Thyroid gland (tissue), 4 donors: ENCODE measurements at regions not wholly inside any gene's neighbourhood (a gene's known extent, or its start where the extent isn't known, plus 50 kb on each side); places are given as distances from the start of the nearest gene placed in this dataset.
A peak's percentile ranks its signal among the peaks of the same experiment; 100 is the strongest.

ENCODE experiments used
- DNase-seq, 2 donors: peaks; one replicate each; pipeline ENCODE4 v3.0.0-alpha.2; 2019
- H3K27ac ChIP-seq, 3 donors: fragments of 200-600 bp; sonication (generic); 1 replicate in 2 of 3; 2 replicates in 1 of 3; pipeline ENCODE4 v1.5.1; 2016 to 2019; ENCODE audit warnings: mild to moderate bottlenecking in 1 of 3, moderate library complexity in 1 of 3
- H3K27me3 ChIP-seq: fragments of 200-600 bp; sonication (generic); one replicate; pipeline ENCODE4 v1.5.1; 2019
- H3K36me3 ChIP-seq, 2 donors: fragments of 200-600 bp; sonication (generic); one replicate each; pipeline ENCODE4 v1.5.1; 2016 to 2019
- H3K4me1 ChIP-seq, 2 donors: fragments of 200-600 bp; sonication (generic); one replicate each; pipeline ENCODE4 v1.5.1; 2017 to 2019
- H3K4me3 ChIP-seq, 3 donors: fragments of 200-600 bp; sonication (generic); replicated peaks in 1 of 3; 1 replicate in 2 of 3; 2 replicates in 1 of 3; pipeline ENCODE4 v1.5.1; 2016; ENCODE audit warnings: mild to moderate bottlenecking in 1 of 3
- H3K9me3 ChIP-seq: fragments of 200-600 bp; sonication (generic); one replicate; pipeline ENCODE4 v1.5.1; 2017
- CTCF ChIP-seq, 6 experiments: fragments of 200-600 bp in 3 of 6; fragments of 450-650 bp in 3 of 6; sonication (generic) in 3 of 6; IDR thresholded peaks; one replicate each; pipeline ENCODE4 v1.5.1; 2016 to 2019; ENCODE audit warnings: antibody characterized with exemption in 6 of 6, mild to moderate bottlenecking in 2 of 6, inconsistent platforms in 1 of 6, moderate library complexity in 1 of 6
- POLR2A ChIP-seq, 2 donors: fragments of 450-650 bp; IDR thresholded peaks; one replicate each; pipeline ENCODE4 v1.6.1; 2017; ENCODE audit warnings: antibody characterized with exemption in 2 of 2, mild to moderate bottlenecking in 2 of 2, moderate library complexity in 1 of 2
- WGBS, 2 donors: methylation state at CpG; one replicate each; pipeline ENCODE4 v1.1.5; 2017; 5-methylcytosine and 5-hydroxymethylcytosine counted together
- intact Hi-C: fragments of 100-400 bp; cut with DNase I; formaldehyde crosslinking; loops from one replicate; pipeline ENCODE4 v1.15.1; 2023

- WGBS, 2 donors, result 66 to 70% methylated on average over 6 of the region's 6 CpGs
- H3K4me1 ChIP-seq, result no peaks in the 10 kb centered on the region
- TF ChIP-seq POLR2A (IDR thresholded peaks at IDR 0.05), result no peak
- no peak for TF ChIP-seq CTCF (IDR thresholded peaks at IDR 0.05)
- H3K4me3 ChIP-seq, result no peak overlapping the region
- intact Hi-C loops, result no loop called here
- H3K27me3 ChIP-seq, result no peaks in the 10 kb centered on the region
- H3K9me3 ChIP-seq, result peaks cover 4% of the 10 kb centered on the region
- no peak for DNase-seq
- H3K27ac ChIP-seq, result no peak overlapping the region
- no peaks in the 10 kb centered on the region for H3K36me3 ChIP-seq
These were observed 824.5 kb downstream of the TBC1D22A start for GRCh38 chr22:47586946-47587345.

- intact Hi-C loops, result no loop called here
- TF ChIP-seq CTCF (IDR thresholded peaks at IDR 0.05) (no peak), POLR2A (IDR thresholded peaks at IDR 0.05) (no peak)
- Histone ChIP-seq H3K27ac (no peak overlapping the region), H3K9me3 (peaks cover 4% of the 10 kb centered on the region), H3K27me3 (no peaks in the 10 kb centered on the region), H3K4me1 (no peaks in the 10 kb centered on the region), H3K36me3 (no peaks in the 10 kb centered on the region), H3K4me3 (no peak overlapping the region)
- 86 to 93% methylated on average over 3 of the region's 3 CpGs for WGBS, 2 donors
- no peak for DNase-seq
These were observed 823.6 kb downstream of the TBC1D22A start for GRCh38 chr22:47586038-47586437.

- Histone ChIP-seq H3K9me3 (peaks cover 4% of the 10 kb centered on the region), H3K4me3 (no peak overlapping the region), H3K27me3 (no peaks in the 10 kb centered on the region), H3K27ac (no peak overlapping the region), H3K4me1 (no peaks in the 10 kb centered on the region), H3K36me3 (no peaks in the 10 kb centered on the region)
- no peak for TF ChIP-seq CTCF (IDR thresholded peaks at IDR 0.05)
- no peak for TF ChIP-seq POLR2A (IDR thresholded peaks at IDR 0.05)
- WGBS, 2 donors, result 70 to 81% methylated on average over 2 of the region's 2 CpGs
- DNase-seq, result no peak
- intact Hi-C loops, result no loop called here
These were observed 821.6 kb downstream of the TBC1D22A start for GRCh38 chr22:47583959-47584562.

- intact Hi-C loops, result no loop called here
- TF ChIP-seq POLR2A (IDR thresholded peaks at IDR 0.05) (no peak), CTCF (IDR thresholded peaks at IDR 0.05) (no peak)
- 48 to 57% methylated on average over 1 of the region's 1 CpG for WGBS, 2 donors
These were observed 819.6 kb downstream of the TBC1D22A start for GRCh38 chr22:47582067-47582466.

GRCh38 chr22:47580121-47580520, 817.7 kb downstream of the TBC1D22A start:
- DNase-seq, result peak in 1 of 2 donors; percentile 8
- TF ChIP-seq CTCF (IDR thresholded peaks at IDR 0.05) (peak in 3 of 6 experiments; percentile 17 to 38 (median 38)), POLR2A (IDR thresholded peaks at IDR 0.05) (no peak)

More at GRCh38 chr22:47582067-47582466, 819.6 kb downstream of the TBC1D22A start:
- peaks cover 4% of the 10 kb centered on the region for H3K9me3 ChIP-seq
- DNase-seq, result no peak
- H3K27ac ChIP-seq, result no peak overlapping the region
- no peaks in the 10 kb centered on the region for H3K27me3 ChIP-seq
- no peaks in the 10 kb centered on the region for H3K4me1 ChIP-seq
- H3K36me3 ChIP-seq, result no peaks in the 10 kb centered on the region
- no peak overlapping the region for H3K4me3 ChIP-seq

More at GRCh38 chr22:47580121-47580520, 817.7 kb downstream of the TBC1D22A start:
- Histone ChIP-seq H3K9me3 (peaks cover 4% of the 10 kb centered on the region), H3K4me1 (no peaks in the 10 kb centered on the region), H3K4me3 (no peak overlapping the region), H3K36me3 (no peaks in the 10 kb centered on the region), H3K27ac (no peak overlapping the region), H3K27me3 (no peaks in the 10 kb centered on the region)
- intact Hi-C loops, result no loop called here
